VCaP (cell line): ENCODE measurements at regions not wholly inside any gene's neighbourhood (a gene's known extent, or its start where the extent isn't known, plus 50 kb on each side); places are given as distances from the start of the nearest gene placed in this dataset.

Source experiments
- H3K27ac ChIP-seq: fragments of 450-650 bp; 2 replicates; pipeline ENCODE4 v1.5.1; 2017
- TF ChIP-seq, protein P1 (sequence below): fragments of 450-650 bp; conservative IDR thresholded peaks from 2 replicates; pipeline ENCODE4 v1.5.1; 2017; ENCODE audit warnings: mild to moderate bottlenecking, moderate library complexity

DNA sequence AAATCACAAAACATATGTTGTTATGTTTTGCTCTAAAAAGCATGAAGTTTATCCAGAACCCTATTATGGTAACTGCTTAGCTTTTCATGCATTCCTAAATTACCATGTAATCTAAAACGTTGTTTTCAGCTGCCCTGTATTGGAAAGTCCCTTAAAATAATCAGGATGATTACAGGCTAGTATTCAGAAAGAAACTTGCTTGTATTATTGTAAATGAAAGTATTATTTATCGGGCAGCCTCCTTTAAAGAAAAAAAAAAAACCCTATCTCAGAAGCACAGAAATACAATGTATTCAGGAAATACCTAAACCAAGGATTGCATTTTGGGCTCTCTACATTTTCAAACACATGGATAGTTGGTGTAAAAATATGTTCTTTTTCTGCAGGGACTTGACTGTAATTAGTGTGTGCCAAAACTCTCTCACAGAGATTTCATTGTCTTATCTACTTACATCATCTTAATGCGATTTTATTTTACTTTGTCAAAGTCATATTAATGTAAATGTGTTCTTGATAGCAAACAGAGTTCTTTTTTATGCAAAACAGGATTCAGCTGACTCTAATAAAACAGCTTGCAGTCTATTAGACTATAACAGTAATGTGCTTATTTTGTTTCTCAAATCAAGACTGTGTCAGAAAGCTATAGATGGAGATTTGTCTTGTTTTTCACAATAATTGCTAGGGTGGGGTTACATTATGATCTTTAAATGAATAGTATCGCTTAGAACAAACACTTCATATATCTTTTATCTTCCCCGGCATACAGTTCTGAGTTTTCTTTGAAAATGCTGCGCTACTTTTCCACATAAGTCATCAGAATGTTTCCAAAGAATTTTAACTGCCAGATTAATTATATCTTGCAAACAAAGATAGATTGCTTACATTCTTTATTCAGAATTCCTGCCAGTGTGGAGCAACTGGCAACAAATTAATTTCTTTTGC, 65.3 kb upstream of the ARID5B start:
- TF ChIP-seq, protein P1, sequence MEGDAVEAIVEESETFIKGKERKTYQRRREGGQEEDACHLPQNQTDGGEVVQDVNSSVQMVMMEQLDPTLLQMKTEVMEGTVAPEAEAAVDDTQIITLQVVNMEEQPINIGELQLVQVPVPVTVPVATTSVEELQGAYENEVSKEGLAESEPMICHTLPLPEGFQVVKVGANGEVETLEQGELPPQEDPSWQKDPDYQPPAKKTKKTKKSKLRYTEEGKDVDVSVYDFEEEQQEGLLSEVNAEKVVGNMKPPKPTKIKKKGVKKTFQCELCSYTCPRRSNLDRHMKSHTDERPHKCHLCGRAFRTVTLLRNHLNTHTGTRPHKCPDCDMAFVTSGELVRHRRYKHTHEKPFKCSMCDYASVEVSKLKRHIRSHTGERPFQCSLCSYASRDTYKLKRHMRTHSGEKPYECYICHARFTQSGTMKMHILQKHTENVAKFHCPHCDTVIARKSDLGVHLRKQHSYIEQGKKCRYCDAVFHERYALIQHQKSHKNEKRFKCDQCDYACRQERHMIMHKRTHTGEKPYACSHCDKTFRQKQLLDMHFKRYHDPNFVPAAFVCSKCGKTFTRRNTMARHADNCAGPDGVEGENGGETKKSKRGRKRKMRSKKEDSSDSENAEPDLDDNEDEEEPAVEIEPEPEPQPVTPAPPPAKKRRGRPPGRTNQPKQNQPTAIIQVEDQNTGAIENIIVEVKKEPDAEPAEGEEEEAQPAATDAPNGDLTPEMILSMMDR = no peak
- H3K27ac ChIP-seq = peak overlapping the region; percentile 97

DNA sequence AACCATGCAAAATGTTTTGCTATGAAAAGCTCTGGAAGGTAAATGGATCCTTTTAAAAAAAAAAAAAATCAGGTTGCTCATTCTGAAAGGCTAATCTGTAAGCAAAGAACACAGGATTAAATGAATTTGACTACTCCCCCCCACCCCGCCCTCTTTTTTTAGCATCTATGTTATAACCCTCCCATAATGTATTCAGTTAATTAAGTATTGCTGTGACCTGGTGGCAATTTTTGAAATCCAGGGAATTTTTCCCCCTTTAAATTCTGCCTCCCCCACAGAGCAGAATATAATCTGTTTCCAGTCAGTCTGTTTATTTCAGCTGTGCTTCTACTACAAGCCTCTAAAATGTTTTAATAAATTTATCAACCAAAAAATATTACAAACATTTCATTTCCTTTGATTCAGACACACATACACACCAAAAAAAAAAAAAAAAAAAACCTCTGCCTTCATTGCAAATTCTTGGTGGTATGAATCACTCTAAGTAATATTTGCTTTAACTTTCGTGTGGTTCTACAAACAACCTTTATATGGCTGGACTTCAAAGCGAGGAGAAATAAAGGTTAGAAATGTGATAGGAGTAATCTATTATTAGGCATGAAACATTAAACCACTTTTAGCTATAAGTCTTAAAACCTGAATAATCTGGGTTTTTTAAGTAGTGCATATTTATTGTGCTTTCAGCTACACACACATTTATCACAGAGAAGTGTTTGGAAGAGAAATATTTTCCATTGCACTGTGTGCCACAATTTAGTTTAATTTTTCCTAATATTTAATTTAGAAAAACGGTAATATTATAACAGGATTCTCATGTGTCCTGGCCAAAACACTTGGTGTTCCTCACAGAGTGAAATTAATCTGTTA, 64.4 kb upstream of the ARID5B start:
- TF ChIP-seq, protein P1 = no peak
- peak overlapping the region; percentile 97 for H3K27ac ChIP-seq

DNA sequence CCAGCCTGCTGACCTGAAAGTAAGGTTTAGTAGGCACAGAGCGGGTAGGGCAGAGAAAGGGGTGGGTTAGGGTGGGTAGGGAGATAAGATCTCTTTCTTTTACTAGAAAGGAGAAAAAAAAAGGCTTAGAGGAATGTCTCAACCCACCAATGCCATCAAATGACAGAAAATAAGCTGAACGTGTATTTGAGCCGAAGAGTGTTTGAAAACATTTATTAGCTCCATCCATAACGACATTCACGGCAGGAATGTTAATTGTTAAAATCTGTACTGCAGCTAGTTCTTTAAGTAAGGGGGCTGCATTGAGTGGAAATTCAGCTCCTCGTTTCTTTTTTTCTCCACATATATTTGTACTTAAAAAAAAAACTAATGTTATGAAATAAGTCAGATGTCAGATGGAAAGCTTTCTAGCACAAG, 63.7 kb upstream of the ARID5B start:
- TF ChIP-seq, protein P1 = no peak
- peak overlapping the region; percentile 97 for H3K27ac ChIP-seq

DNA sequence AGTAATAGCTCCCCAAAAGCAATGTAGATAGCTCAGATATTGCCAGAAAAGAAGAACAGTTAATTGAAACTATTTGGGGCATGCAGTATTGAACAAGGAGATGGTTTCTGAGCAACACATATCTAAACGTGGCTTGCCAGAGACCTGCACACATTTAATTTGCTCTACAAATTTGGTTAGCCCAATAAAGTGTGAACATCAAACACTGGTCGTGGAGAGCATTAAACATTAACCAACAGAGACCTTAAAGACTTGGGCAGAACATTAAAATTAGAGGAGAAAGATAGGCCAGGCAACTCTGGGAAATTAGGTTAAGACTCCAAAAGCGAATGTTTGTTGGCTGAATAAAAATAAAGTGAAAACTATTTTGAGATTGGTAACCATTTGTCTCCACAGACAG, 61.6 kb upstream of the ARID5B start:
- TF ChIP-seq, protein P1 = no peak
- peak overlapping the region; percentile 97 for H3K27ac ChIP-seq

DNA sequence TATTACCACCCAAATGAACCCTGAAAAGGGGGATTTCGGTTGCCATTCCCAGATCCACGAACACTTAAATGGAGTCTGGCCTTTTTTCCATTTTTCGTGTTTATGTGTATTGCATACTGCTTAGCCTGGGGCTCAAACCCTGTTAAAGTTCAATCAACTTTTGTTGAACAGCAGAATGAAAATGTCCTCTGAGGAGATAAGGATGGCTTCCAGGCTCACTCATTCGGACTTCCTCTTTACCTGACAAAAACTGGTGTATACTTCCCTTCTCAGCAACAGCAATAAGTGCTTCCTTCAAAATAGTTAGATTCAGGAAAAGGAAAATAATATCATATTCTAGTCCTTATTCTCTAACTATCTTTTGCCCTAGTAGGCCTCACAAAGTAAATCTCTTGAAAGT, 61.1 kb upstream of the ARID5B start:
- TF ChIP-seq, protein P1 = no peak
- H3K27ac ChIP-seq = peak overlapping the region; percentile 97

DNA sequence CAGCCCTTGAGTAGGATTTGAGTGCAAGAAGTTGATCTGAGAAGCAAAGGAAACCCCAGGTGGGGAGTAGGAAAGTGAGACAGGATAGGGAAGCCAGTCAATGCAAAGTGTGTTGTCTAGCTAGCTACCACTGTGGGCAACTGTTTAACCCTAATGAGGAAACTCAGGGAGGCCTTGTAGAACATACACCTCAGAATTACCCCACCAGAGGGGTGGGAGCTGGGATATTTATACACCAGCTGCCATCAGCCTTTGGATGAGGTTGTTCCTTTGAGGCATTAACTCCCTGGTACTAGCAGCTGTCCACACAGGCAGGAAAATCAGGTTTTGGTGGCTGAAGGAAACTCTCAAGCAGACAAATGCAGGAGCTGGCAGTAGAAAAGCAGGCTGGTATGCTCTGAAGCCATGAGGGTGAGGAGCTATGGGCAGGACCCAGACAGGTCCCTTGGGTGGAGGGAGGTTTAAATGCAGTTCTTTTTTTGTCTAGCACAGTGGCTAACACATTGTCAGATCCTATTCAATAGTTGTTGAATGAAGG, 60.1 kb upstream of the ARID5B start:
- H3K27ac ChIP-seq = peak overlapping the region; percentile 97
- TF ChIP-seq, protein P1 = no peak
